Common myeloid progenitor, CD34-positive (primary cell): ENCODE measurements at regions not wholly inside any gene's neighbourhood (a gene's known extent, or its start where the extent isn't known, plus 50 kb on each side); places are given as distances from the start of the nearest gene placed in this dataset.

Experiments used
- CTCF ChIA-PET: fragments of 350-600 bp; sonication (Branson Sonifier 250); formaldehyde crosslinking; loops from one replicate; lab custom pipeline; 2021; ENCODE audit warnings: antibody characterized with exemption; lab: Charles Lee
- POLR2A ChIA-PET: fragments of 350-600 bp; sonication (Branson Sonifier 250); formaldehyde crosslinking; loops from one replicate; lab custom pipeline; 2021; ENCODE audit warnings: antibody characterized with exemption; lab: Charles Lee
- DNase-seq, 3 donors: peaks; one replicate each; pipeline versions ENCODE4 v3.0.0 to v3.0.0-alpha.2; 2013
- H3K27ac ChIP-seq, 2 experiments: 1 replicate in 1 of 2; 2 replicates in 1 of 2; pipeline ENCODE4 v1.7.0; 2013; ENCODE audit warnings: inconsistent platforms in 2 of 2, low read length in 2 of 2, mild to moderate bottlenecking in 2 of 2, low read depth in 1 of 2, moderate library complexity in 1 of 2; ENCODE audit not compliant: severe bottlenecking in 2 of 2, insufficient read depth in 1 of 2, poor library complexity in 1 of 2
- H3K27me3 ChIP-seq, 5 experiments: replicated peaks in 2 of 5; 1 replicate in 3 of 5; 2 replicates in 2 of 5; pipeline versions ENCODE4 v1.6.1 to v1.7.0; 2013; ENCODE audit warnings: low read length in 4 of 5, mild to moderate bottlenecking in 2 of 5, moderate library complexity in 2 of 5, inconsistent platforms in 1 of 5; ENCODE audit not compliant: insufficient read depth in 5 of 5, control insufficient read depth in 4 of 5
- H3K36me3 ChIP-seq, 4 experiments: 1 replicate in 2 of 4; 2 replicates in 2 of 4; pipeline versions ENCODE4 v1.6.1 to v1.7.0; 2013; ENCODE audit warnings: low read length in 3 of 4, control low read depth in 1 of 4, mild to moderate bottlenecking in 1 of 4; ENCODE audit not compliant: control insufficient read depth in 4 of 4, insufficient read depth in 4 of 4
- H3K4me1 ChIP-seq, 4 experiments: 1 replicate in 3 of 4; 2 replicates in 1 of 4; pipeline versions ENCODE4 v1.6.1 to v1.7.1; 2013; ENCODE audit warnings: low read length in 3 of 4, mild to moderate bottlenecking in 3 of 4, control low read depth in 1 of 4, inconsistent platforms in 1 of 4, moderate library complexity in 1 of 4; ENCODE audit not compliant: control insufficient read depth in 4 of 4, insufficient read depth in 4 of 4; ENCODE audit errors: control extremely low read depth in 1 of 4
- H3K4me3 ChIP-seq, 7 experiments: 1 replicate in 4 of 7; 2 replicates in 3 of 7; pipeline versions ENCODE4 v1.5.1 to v1.7.0; 2013; ENCODE audit warnings: mild to moderate bottlenecking in 7 of 7, low read length in 6 of 7, moderate library complexity in 6 of 7, inconsistent platforms in 2 of 7, low read depth in 2 of 7, control low read depth in 1 of 7; ENCODE audit not compliant: insufficient read depth in 4 of 7, control insufficient read depth in 1 of 7; ENCODE audit errors: extremely low read depth in 1 of 7
- H3K9me3 ChIP-seq, 5 experiments: 1 replicate in 4 of 5; 2 replicates in 1 of 5; pipeline versions ENCODE4 v1.6.1 to v1.7.1; 2013; ENCODE audit warnings: low read length in 4 of 5, mild to moderate bottlenecking in 2 of 5, inconsistent platforms in 1 of 5, low read depth in 1 of 5, moderate library complexity in 1 of 5; ENCODE audit not compliant: control insufficient read depth in 4 of 5, insufficient read depth in 2 of 5; ENCODE audit errors: control extremely low read depth in 1 of 5
- WGBS: methylation state at CpG from one replicate; pipeline ENCODE4 v1.1.5; 2013; ENCODE audit not compliant: insufficient coverage; 5-methylcytosine and 5-hydroxymethylcytosine counted together

DNA sequence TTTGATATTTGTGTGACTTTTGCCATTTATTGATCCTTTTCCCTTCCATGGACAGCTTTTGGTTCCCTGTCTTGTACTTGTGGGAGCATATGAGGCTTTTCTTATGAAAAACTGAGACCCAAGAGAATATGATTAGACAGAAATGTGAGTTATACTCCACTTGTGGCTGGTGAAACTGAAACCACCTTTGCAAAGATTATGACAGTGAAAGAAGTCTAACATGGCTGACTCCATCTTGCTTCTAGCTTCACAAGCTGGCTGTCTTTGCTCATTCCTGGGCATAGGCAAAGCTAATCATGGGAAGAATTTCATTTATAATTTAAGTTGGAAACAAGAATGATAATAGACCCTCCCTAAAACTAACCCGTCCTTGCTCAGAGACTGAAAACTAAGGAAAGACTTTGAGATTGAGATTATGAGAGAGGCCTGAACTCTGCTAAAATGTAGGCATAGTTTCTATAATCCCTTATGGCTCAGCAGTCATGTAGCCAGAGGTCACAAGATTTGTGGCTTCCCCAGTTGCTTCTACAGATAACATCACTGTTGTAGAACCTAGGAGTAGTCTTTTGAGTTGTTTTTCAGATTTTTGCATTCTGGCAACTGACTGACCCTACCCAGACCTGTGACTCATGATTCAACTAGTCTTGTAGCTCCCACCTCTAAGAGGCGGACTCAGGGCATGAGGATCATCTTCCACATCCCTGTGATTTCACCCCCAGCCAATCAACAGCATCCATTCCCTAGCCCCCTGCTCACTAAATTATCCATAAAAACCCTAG, 50.9 kb upstream of the CD2AP start:
- POLR2A ChIA-PET = no interaction called here
- DNase-seq = no peak
- Histone ChIP-seq H3K4me1 (no peaks in the 10 kb centered on the region), H3K27me3 (no peaks in the 10 kb centered on the region), H3K27ac (no peak overlapping the region), H3K9me3 (peaks cover 6 to 21% (median 9%) of the 10 kb centered on the region in 5 experiments), H3K36me3 (no peaks in the 10 kb centered on the region), H3K4me3 (no peak overlapping the region)
- WGBS = 100% methylated on average over 1 of the region's 2 CpGs
- CTCF ChIA-PET = no interaction called here

DNA sequence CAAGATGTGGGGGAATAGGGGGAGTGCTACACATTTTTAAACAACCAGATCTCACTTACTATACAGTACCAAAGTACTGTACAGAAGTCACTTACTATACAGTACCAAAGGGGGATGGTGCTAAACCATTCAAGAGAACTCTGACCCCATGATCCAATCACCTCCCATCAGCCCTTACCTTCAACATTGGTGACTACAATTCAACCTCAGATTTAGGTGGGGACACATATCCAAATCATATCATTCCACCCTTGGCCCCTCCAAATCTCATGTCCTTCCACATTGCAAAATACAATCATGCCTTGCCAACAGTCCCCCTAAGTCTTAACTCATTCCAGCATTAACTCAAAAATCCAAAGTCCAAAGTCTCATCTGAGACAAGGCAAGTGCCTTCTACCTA, 49.9 kb upstream of the CD2AP start:
- ChIA-PET CTCF (no interaction called here), POLR2A (no interaction called here)
- no peak overlapping the region for H3K27ac ChIP-seq
- H3K4me3 ChIP-seq = no peak overlapping the region
- no peaks in the 10 kb centered on the region for H3K27me3 ChIP-seq
- H3K4me1 ChIP-seq = no peaks in the 10 kb centered on the region
- H3K9me3 ChIP-seq = peaks cover 6 to 21% (median 9%) of the 10 kb centered on the region in 5 experiments
- H3K36me3 ChIP-seq = no peaks in the 10 kb centered on the region
- DNase-seq = no peak
